Parathyroid adenoma (tissue), 2 donors: ENCODE measurements at regions not wholly inside any gene's neighbourhood (a gene's known extent, or its start where the extent isn't known, plus 50 kb on each side); places are given as distances from the start of the nearest gene placed in this dataset.

Source experiments
- H2AFZ ChIP-seq: fragments of 300-600 bp; sonication (generic); one replicate; pipeline ENCODE4 v1.7.0; 2017; ENCODE audit warnings: antibody characterized with exemption, mild to moderate bottlenecking
- H3K27ac ChIP-seq: fragments of 300-600 bp; sonication (generic); one replicate; pipeline ENCODE4 v1.7.0; 2017
- H3K27me3 ChIP-seq: fragments of 300-600 bp; sonication (generic); one replicate; pipeline ENCODE4 v1.7.0; 2017; ENCODE audit warnings: low read length; ENCODE audit not compliant: control insufficient read depth, insufficient read depth
- H3K36me3 ChIP-seq: fragments of 300-600 bp; sonication (generic); one replicate; pipeline ENCODE4 v1.7.0; 2017; ENCODE audit warnings: low read length; ENCODE audit not compliant: control insufficient read depth, insufficient read depth
- H3K4me1 ChIP-seq: fragments of 300-600 bp; sonication (generic); one replicate; pipeline ENCODE4 v1.7.0; 2017; ENCODE audit warnings: control low read depth
- H3K4me2 ChIP-seq: fragments of 300-600 bp; sonication (generic); one replicate; pipeline ENCODE4 v1.7.0; 2017; ENCODE audit warnings: low read length
- H3K4me3 ChIP-seq: fragments of 300-600 bp; sonication (generic); one replicate; pipeline ENCODE4 v1.7.0; 2017; ENCODE audit warnings: low read depth, low read length
- H3K79me2 ChIP-seq: fragments of 300-600 bp; sonication (generic); one replicate; pipeline ENCODE4 v1.7.0; 2017; ENCODE audit warnings: control low read depth
- H3K9ac ChIP-seq: fragments of 300-600 bp; sonication (generic); one replicate; pipeline ENCODE4 v1.7.0; 2017; ENCODE audit warnings: mild to moderate bottlenecking
- H3K9me3 ChIP-seq: fragments of 300-600 bp; sonication (generic); one replicate; pipeline ENCODE4 v1.7.0; 2017; ENCODE audit warnings: low read length; ENCODE audit not compliant: control insufficient read depth
- TF ChIP-seq, protein P1 (sequence below): fragments of 300-600 bp; sonication (generic); IDR thresholded peaks from one replicate; pipeline ENCODE4 v1.7.0; 2017; ENCODE audit warnings: antibody characterized with exemption, mild to moderate bottlenecking
- donor health status: primary hyperparathyroidism.

DNA sequence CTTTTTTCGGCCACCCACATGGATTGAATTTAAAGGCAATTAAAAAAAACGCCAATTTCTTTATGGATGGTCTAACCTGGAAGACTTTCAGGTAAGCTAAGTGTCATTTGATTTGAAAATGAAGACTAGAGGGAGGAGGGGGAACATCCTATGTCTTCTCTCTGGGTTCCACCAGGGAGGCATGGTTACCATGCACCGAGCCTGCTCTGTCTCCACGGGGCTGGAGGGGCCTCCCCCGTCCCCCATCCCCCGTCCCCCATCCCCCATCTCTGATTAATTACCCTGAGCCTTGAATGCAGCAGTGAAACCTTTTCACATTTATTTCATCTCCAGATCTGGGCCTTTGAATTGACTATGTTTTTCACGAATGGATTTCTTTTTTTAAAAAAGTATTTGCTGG lies 135.1 kb downstream of the TLR5 start:
- no peak overlapping the region for H3K27ac ChIP-seq
- no peak overlapping the region for H3K4me3 ChIP-seq
- H3K4me1 ChIP-seq: peaks cover 4% of the 10 kb centered on the region

DNA sequence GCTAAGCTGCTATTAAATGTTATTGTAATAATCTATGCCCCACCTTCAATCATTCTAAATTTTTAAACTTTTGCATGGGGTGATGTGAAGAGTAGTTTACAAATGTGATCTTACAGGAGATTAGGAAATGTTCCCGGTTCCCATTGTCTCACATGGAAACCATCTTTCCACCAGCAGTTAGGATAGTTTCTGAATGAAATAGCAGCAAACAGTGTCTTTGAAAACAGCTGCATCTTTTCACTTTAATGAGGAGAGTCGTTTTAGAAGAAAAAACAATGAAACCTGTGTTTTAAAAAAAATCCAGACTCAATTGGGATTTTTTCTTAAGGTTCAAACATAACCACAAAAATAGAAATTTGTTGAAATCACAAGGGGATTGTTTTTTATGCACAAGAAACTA lies 134.2 kb downstream of the TLR5 start:
- Histone ChIP-seq H3K27ac (no peak overlapping the region), H3K4me3 (no peak overlapping the region), H3K36me3 (no peaks in the 10 kb centered on the region), H3K4me1 (peaks cover 4% of the 10 kb centered on the region), H3K9me3 (no peaks in the 10 kb centered on the region), H3K4me2 (no peak overlapping the region), H2AFZ (no peak overlapping the region), H3K9ac (no peak overlapping the region), H3K27me3 (no peaks in the 10 kb centered on the region), H3K79me2 (no peaks in the 10 kb centered on the region)
- TF ChIP-seq, protein P1, sequence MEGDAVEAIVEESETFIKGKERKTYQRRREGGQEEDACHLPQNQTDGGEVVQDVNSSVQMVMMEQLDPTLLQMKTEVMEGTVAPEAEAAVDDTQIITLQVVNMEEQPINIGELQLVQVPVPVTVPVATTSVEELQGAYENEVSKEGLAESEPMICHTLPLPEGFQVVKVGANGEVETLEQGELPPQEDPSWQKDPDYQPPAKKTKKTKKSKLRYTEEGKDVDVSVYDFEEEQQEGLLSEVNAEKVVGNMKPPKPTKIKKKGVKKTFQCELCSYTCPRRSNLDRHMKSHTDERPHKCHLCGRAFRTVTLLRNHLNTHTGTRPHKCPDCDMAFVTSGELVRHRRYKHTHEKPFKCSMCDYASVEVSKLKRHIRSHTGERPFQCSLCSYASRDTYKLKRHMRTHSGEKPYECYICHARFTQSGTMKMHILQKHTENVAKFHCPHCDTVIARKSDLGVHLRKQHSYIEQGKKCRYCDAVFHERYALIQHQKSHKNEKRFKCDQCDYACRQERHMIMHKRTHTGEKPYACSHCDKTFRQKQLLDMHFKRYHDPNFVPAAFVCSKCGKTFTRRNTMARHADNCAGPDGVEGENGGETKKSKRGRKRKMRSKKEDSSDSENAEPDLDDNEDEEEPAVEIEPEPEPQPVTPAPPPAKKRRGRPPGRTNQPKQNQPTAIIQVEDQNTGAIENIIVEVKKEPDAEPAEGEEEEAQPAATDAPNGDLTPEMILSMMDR: no peak

More for the DNA sequence above, 135.1 kb downstream of the TLR5 start:
- Histone ChIP-seq H3K9me3 (no peaks in the 10 kb centered on the region), H3K27me3 (no peaks in the 10 kb centered on the region), H3K79me2 (no peaks in the 10 kb centered on the region), H2AFZ (no peak overlapping the region), H3K36me3 (no peaks in the 10 kb centered on the region), H3K9ac (no peak overlapping the region), H3K4me2 (no peak overlapping the region)
- TF ChIP-seq, protein P1: no peak

DNA sequence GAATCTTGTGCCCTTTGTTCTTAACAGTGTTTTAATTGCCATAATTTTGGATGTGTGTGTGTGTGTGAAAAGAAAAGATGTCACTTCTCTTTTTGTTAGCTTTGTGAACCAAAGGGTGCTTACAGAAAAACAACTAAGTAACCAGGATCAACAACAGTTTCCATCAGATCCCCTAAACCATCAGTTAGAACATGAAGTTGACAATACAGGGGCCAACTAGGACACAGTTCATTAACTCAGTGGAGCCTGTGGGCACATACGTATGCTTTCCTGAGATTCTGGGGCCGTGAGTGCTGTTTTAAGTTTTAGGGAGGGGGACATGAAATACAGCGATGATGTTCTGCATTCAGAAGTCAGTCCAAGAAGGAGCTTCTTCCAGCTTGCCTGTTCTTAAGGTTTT lies 133.6 kb downstream of the TLR5 start:
- Histone ChIP-seq H3K79me2 (no peaks in the 10 kb centered on the region), H3K9ac (no peak overlapping the region), H3K36me3 (no peaks in the 10 kb centered on the region), H2AFZ (no peak overlapping the region), H3K9me3 (no peaks in the 10 kb centered on the region), H3K4me3 (no peak overlapping the region), H3K27ac (no peak overlapping the region), H3K4me1 (peaks cover 4% of the 10 kb centered on the region), H3K27me3 (no peaks in the 10 kb centered on the region), H3K4me2 (no peak overlapping the region)
- TF ChIP-seq, protein P1: no peak

DNA sequence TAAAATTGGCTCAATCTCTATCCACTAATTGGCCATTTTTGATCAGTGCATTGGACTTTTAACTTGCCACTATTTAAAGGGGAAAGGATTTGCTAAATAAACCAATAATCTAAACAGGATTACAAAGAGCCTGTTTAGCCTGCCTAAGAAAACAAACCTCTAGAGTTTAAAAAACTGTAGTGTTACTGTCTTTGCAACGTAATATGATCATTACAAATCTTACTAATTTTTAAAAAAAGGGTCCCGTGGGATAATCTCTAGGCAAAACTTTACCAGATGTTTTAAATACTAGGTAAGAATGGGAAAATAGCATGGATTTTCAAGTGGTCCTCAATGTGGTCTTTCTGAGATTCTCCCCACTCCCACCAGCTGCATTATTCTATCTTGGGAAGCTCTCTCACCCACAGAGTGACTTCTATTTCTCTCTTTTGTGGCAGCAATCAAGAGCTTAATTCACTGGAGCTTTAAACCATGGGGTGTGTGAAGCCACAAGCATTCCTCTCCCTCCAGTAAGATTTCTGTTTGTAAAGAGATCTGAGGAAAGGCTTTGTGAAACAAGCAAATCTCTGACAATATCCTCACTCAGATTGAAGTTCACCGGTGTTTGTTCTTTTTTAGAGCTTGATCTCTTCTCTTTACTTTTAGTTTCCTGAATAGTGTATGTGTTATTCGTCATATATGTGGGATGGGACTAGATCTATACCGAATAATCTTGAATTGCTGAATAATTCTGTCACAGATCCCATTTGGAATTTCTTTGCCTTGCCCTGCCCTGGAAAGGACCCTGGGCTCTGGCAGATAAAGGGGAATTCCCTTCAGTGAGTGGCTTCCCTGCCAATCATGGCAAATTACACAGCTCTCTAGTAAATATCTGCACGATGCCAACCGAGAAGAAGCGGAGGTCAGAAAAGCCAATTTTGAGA lies 132.2 kb downstream of the TLR5 start:
- H3K27ac ChIP-seq: no peak overlapping the region

More for the DNA sequence above, 132.2 kb downstream of the TLR5 start:
- TF ChIP-seq, protein P1: no peak
- H3K9me3 ChIP-seq: no peaks in the 10 kb centered on the region
- H3K79me2 ChIP-seq: no peaks in the 10 kb centered on the region
- no peaks in the 10 kb centered on the region for H3K27me3 ChIP-seq
- H3K4me1 ChIP-seq: peaks cover 4% of the 10 kb centered on the region
- H2AFZ ChIP-seq: no peak overlapping the region
- no peak overlapping the region for H3K9ac ChIP-seq
- H3K4me2 ChIP-seq: no peak overlapping the region
- no peak overlapping the region for H3K4me3 ChIP-seq
- no peaks in the 10 kb centered on the region for H3K36me3 ChIP-seq
